A673 (cell line): ENCODE measurements at regions not wholly inside any gene's neighbourhood (a gene's known extent, or its start where the extent isn't known, plus 50 kb on each side); places are given as distances from the start of the nearest gene placed in this dataset.

Experiments
- CTCF ChIP-seq: fragments of 300-800, 200-600 bp; sonication (generic); conservative IDR thresholded peaks from 2 replicates; pipeline ENCODE4 v1.5.1; 2017; ENCODE audit warnings: low read depth, mild to moderate bottlenecking, antibody characterized with exemption, low read length, moderate library complexity, mixed read lengths
- EZH2 ChIP-seq: fragments of 200-600 bp; sonication (generic); IDR thresholded peaks from 2 replicates; pipeline ENCODE4 v1.6.1; 2017; ENCODE audit warnings: borderline replicate concordance, low read depth, mild to moderate bottlenecking, mixed read lengths, antibody characterized with exemption, low read length; ENCODE audit not compliant: poor library complexity, severe bottlenecking

GRCh38 chr9:20082831-20083230, 294.0 kb upstream of the SLC24A2 start:
- TF ChIP-seq CTCF (no peak), EZH2 (no peak)
